Panc1 (cell line): ENCODE measurements at regions not wholly inside any gene's neighbourhood (a gene's known extent, or its start where the extent isn't known, plus 50 kb on each side); places are given as distances from the start of the nearest gene placed in this dataset.

Experiments used
- ATAC-seq: fragments of 200-7000 bp; cut with Tn5 transposase; 2 replicates; pipeline ENCODE4 v1.9.1; 2020; ENCODE audit warnings: mild to moderate bottlenecking, moderate library complexity
- BruUV-seq: library from RNA; stranded (reverse); fragments of 400-500 nt; replicated peaks from 2 replicates; lab custom pipeline; 2021; lab: Mats Ljungman, UMichigan
- CTCF ChIA-PET: fragments of 300-600 bp; sonication (Branson Sonifier 250); formaldehyde crosslinking; loops from one replicate; lab custom pipeline; 2022; ENCODE audit warnings: antibody characterized with exemption; lab: Charles Lee
- POLR2A ChIA-PET: fragments of 300-600 bp; sonication (Branson Sonifier 250); formaldehyde crosslinking; loops from one replicate; lab custom pipeline; 2022; ENCODE audit warnings: antibody characterized with exemption; lab: Charles Lee
- DNase-seq: peaks from one replicate; pipeline ENCODE4 v3.0.0-alpha.2; 2010; ENCODE audit warnings: low read depth, low spot score
- H3K27ac ChIP-seq: 2 replicates; pipeline ENCODE4 v1.5.1; 2011; ENCODE audit warnings: mild to moderate bottlenecking, low read length, inconsistent platforms
- H3K27me3 ChIP-seq: fragments of 200-500 bp; sonication (Bioruptor generic); 2 replicates; pipeline ENCODE4 v1.6.0; 2014; ENCODE audit warnings: low read length, inconsistent platforms; ENCODE audit not compliant: control insufficient read depth, insufficient read depth
- H3K36me3 ChIP-seq: fragments of 200-500 bp; sonication (Bioruptor generic); 2 replicates; pipeline ENCODE4 v1.5.1; 2014; ENCODE audit warnings: inconsistent platforms, mild to moderate bottlenecking, low read length, moderate library complexity; ENCODE audit not compliant: control insufficient read depth, insufficient read depth
- H3K4me1 ChIP-seq: 2 replicates; pipeline ENCODE4 v1.5.1; 2011; ENCODE audit warnings: inconsistent platforms, mild to moderate bottlenecking, low read length, moderate library complexity; ENCODE audit not compliant: control insufficient read depth, insufficient read depth
- H3K4me3 ChIP-seq, 2 experiments: 2 replicates each; pipeline ENCODE4 v1.5.1; 2011 to 2012; ENCODE audit warnings: low read depth in 2 of 2, low read length in 2 of 2, mild to moderate bottlenecking in 2 of 2, inconsistent platforms in 1 of 2, moderate library complexity in 1 of 2
- H3K9me3 ChIP-seq: fragments of 200-500 bp; sonication (Bioruptor generic); 2 replicates; pipeline ENCODE4 v1.5.1; 2014; ENCODE audit warnings: low read depth, mild to moderate bottlenecking, inconsistent platforms, low read length, moderate library complexity; ENCODE audit not compliant: control insufficient read depth, insufficient read depth
- CTCF ChIP-seq: fragments of 450-650 bp; IDR thresholded peaks from 2 replicates; pipeline ENCODE4 v1.5.1; 2017; ENCODE audit warnings: mild to moderate bottlenecking
- POLR2AphosphoS5 ChIP-seq: IDR thresholded peaks from 2 replicates; pipeline ENCODE4 v1.6.1; 2012; ENCODE audit warnings: mild to moderate bottlenecking, low read depth, low read length, moderate library complexity
- REST ChIP-seq, 2 experiments: IDR thresholded peaks; 2 replicates each; pipeline ENCODE4 v1.6.1; 2011 to 2012; ENCODE audit warnings: low read depth in 2 of 2, control low read depth in 1 of 2, low read length in 1 of 2, mild to moderate bottlenecking in 1 of 2, moderate library complexity in 1 of 2; ENCODE audit not compliant: insufficient read depth in 1 of 2
- SIN3A ChIP-seq: IDR thresholded peaks from 2 replicates; pipeline ENCODE4 v1.6.1; 2012; ENCODE audit warnings: low read depth, mild to moderate bottlenecking, low read length, moderate library complexity, borderline replicate concordance; ENCODE audit not compliant: insufficient read depth
- TCF7L2 ChIP-seq: IDR thresholded peaks from 2 replicates; pipeline ENCODE4 v1.6.1; 2011; ENCODE audit warnings: mild to moderate bottlenecking, low read depth, low read length, inconsistent platforms
- in situ Hi-C: cut with HindIII; loops from 2 replicates; pipeline ENCODE4 v1.10.0; 2016; ENCODE audit warnings: low sequenced_read_pairs, low pct_unique_long_range_greater_than_20kb
- intact Hi-C: fragments of 100-400 bp; cut with micrococcal nuclease; formaldehyde crosslinking; loops from one replicate; pipeline ENCODE4 v1.10.0; 2022; ENCODE audit not compliant: unreplicated experiment

- TF ChIP-seq REST (IDR thresholded peaks at IDR 0.05; ENCODE audit: insufficient read depth in 1 of 2, low read depth in 2 of 2, low read length in 1 of 2) (no peak), POLR2AphosphoS5 (no peak), CTCF (no peak)
- Histone ChIP-seq H3K4me1 (no peaks in the 10 kb centered on the region), H3K27ac (no peak overlapping the region), H3K27me3 (no peaks in the 10 kb centered on the region), H3K4me3 (no peak overlapping the region), H3K36me3 (no peaks in the 10 kb centered on the region), H3K9me3 (peaks cover 9% of the 10 kb centered on the region; the same call in 1 of the 2 replicates)
- in situ Hi-C loops, result no loop called here
- POLR2A ChIA-PET, result no interaction called here
- ATAC-seq, result no peak
- CTCF ChIA-PET, result interaction anchor here (0.6 kb wide), 1 partner anchor 307 kb away, joined by 3 read pairs; no protein-coding TSS in a partner anchor
- intact Hi-C loops, result no loop called here
- DNase-seq, result no peak
- no TSS peak for BruUV-seq
These were observed 119.2 kb upstream of the ASCC3 start for GRCh38 chr6:101000341-101000740.

- ChIA-PET POLR2A (no interaction called here), CTCF (no interaction called here)
- DNase-seq (no peak), ATAC-seq (no peak)
- in situ Hi-C loops (no loop called here), intact Hi-C loops (no loop called here)
- no peaks in the 10 kb centered on the region for H3K4me1 ChIP-seq
- no TSS peak for BruUV-seq
- no peak overlapping the region for H3K4me3 ChIP-seq
- peaks cover 9% of the 10 kb centered on the region; the same call in 1 of the 2 replicates for H3K9me3 ChIP-seq
- no peak for TF ChIP-seq TCF7L2
- no peak for TF ChIP-seq SIN3A
- TF ChIP-seq REST (IDR thresholded peaks at IDR 0.05; ENCODE audit: insufficient read depth in 1 of 2, low read depth in 2 of 2, low read length in 1 of 2), result no peak
- no peak for TF ChIP-seq POLR2AphosphoS5
- no peak for TF ChIP-seq CTCF
- no peak overlapping the region for H3K27ac ChIP-seq
- no peaks in the 10 kb centered on the region for H3K36me3 ChIP-seq
- H3K27me3 ChIP-seq, result no peaks in the 10 kb centered on the region
These were observed 119.9 kb upstream of the ASCC3 start for GRCh38 chr6:101001012-101001411.
